Neuronal stem cell (in vitro differentiated cells): ENCODE measurements at regions not wholly inside any gene's neighbourhood (a gene's known extent, or its start where the extent isn't known, plus 50 kb on each side); places are given as distances from the start of the nearest gene placed in this dataset.

Source experiments
- DNase-seq: peaks from one replicate; pipeline ENCODE4 v3.0.0-alpha.2; 2013; ENCODE audit warnings: low spot score
- H2AFZ ChIP-seq: one replicate; pipeline ENCODE4 v1.6.1; 2013; ENCODE audit warnings: mild to moderate bottlenecking, low read length, inconsistent platforms
- H2AK5ac ChIP-seq: 2 replicates; pipeline ENCODE4 v1.6.1; 2013; ENCODE audit warnings: low read depth, mild to moderate bottlenecking, inconsistent platforms, low read length, moderate library complexity, mixed read lengths
- H2BK120ac ChIP-seq: 2 replicates; pipeline ENCODE4 v1.6.1; 2013; ENCODE audit warnings: low read depth, mild to moderate bottlenecking, inconsistent platforms, low read length, moderate library complexity, mixed read lengths
- H2BK12ac ChIP-seq: one replicate; pipeline ENCODE4 v1.6.1; 2013; ENCODE audit warnings: low read length, inconsistent platforms
- H2BK15ac ChIP-seq: 2 replicates; pipeline ENCODE4 v1.6.1; 2013; ENCODE audit warnings: mild to moderate bottlenecking, low read length, inconsistent platforms, mixed read lengths
- H2BK5ac ChIP-seq: one replicate; pipeline ENCODE4 v1.6.1; 2013; ENCODE audit warnings: inconsistent platforms, mild to moderate bottlenecking, low read length, moderate library complexity
- H3K14ac ChIP-seq: one replicate; pipeline ENCODE4 v1.6.1; 2013; ENCODE audit warnings: low read length, inconsistent platforms
- H3K18ac ChIP-seq: 2 replicates; pipeline ENCODE4 v1.6.1; 2013; ENCODE audit warnings: low read length, inconsistent platforms
- H3K23ac ChIP-seq: 2 replicates; pipeline ENCODE4 v1.6.1; 2013; ENCODE audit warnings: low read depth, mild to moderate bottlenecking, mixed read lengths, low read length, inconsistent platforms; ENCODE audit not compliant: poor library complexity
- H3K27ac ChIP-seq: replicated peaks from 3 replicates; pipeline ENCODE4 v1.5.1; 2013; ENCODE audit warnings: low read length, inconsistent platforms
- H3K27me3 ChIP-seq, 3 experiments: 2 replicates each; pipeline ENCODE4 v1.6.1; 2013; ENCODE audit warnings: low read length in 3 of 3, mild to moderate bottlenecking in 2 of 3, inconsistent platforms in 1 of 3, low read depth in 1 of 3, mixed read lengths in 1 of 3, moderate library complexity in 1 of 3; ENCODE audit not compliant: control insufficient read depth in 3 of 3, insufficient read depth in 3 of 3
- H3K36me3 ChIP-seq, 2 donors: replicated peaks in 1 of 2; 2 replicates each; pipeline ENCODE4 v1.6.1; 2013; ENCODE audit warnings: low read length in 2 of 2; ENCODE audit not compliant: control insufficient read depth in 2 of 2, insufficient read depth in 2 of 2
- H3K4ac ChIP-seq: 2 replicates; pipeline ENCODE4 v1.6.1; 2013; ENCODE audit warnings: inconsistent platforms, mild to moderate bottlenecking, low read length, moderate library complexity
- H3K4me1 ChIP-seq, 2 donors: 1 replicate in 1 of 2; 2 replicates in 1 of 2; pipeline ENCODE4 v1.6.1; 2013; ENCODE audit warnings: low read length in 2 of 2, low read depth in 1 of 2; ENCODE audit not compliant: control insufficient read depth in 2 of 2, insufficient read depth in 1 of 2
- H3K4me2 ChIP-seq: one replicate; pipeline ENCODE4 v1.6.1; 2013; ENCODE audit warnings: mild to moderate bottlenecking, low read length, inconsistent platforms; ENCODE audit not compliant: insufficient read depth, poor library complexity, severe bottlenecking
- H3K4me3 ChIP-seq, 2 donors: 2 replicates each; pipeline ENCODE4 v1.5.1; 2013; ENCODE audit warnings: low read length in 2 of 2, mild to moderate bottlenecking in 2 of 2, inconsistent platforms in 1 of 2, moderate library complexity in 1 of 2
- H3K79me1 ChIP-seq: one replicate; pipeline ENCODE4 v1.6.1; 2013; ENCODE audit warnings: low read depth, mild to moderate bottlenecking, inconsistent platforms, low read length, moderate library complexity
- H3K9ac ChIP-seq: one replicate; pipeline ENCODE4 v1.6.1; 2013; ENCODE audit warnings: mild to moderate bottlenecking, low read depth, low read length, inconsistent platforms; ENCODE audit not compliant: poor library complexity
- H3K9me3 ChIP-seq, 2 donors: replicated peaks in 1 of 2; 2 replicates each; pipeline versions ENCODE3 to v1.6.1; 2013; ENCODE audit warnings: low read length in 2 of 2, mild to moderate bottlenecking in 2 of 2, inconsistent platforms in 1 of 2, low read depth in 1 of 2, mixed read lengths in 1 of 2, moderate library complexity in 1 of 2; ENCODE audit not compliant: control insufficient read depth in 2 of 2, insufficient read depth in 1 of 2
- H4K8ac ChIP-seq: one replicate; pipeline ENCODE4 v1.6.1; 2013; ENCODE audit warnings: low read depth, mild to moderate bottlenecking, inconsistent platforms, low read length, moderate library complexity
- H4K91ac ChIP-seq: one replicate; pipeline ENCODE4 v1.6.1; 2013; ENCODE audit warnings: low read length, low read depth, mild to moderate bottlenecking, inconsistent platforms; ENCODE audit not compliant: poor library complexity
- WGBS, 2 donors: extraction: QIAGEN DNeasy Blood & Tissue Kit; methylation state at CpG; one replicate each; pipeline ENCODE4 v1.1.7; 2013; ENCODE audit warnings: missing lambda C conversion rate in 2 of 2, mixed read lengths in 1 of 2; ENCODE audit not compliant: insufficient read length in 2 of 2, insufficient replicate concordance in 1 of 2; ENCODE audit errors: extremely low coverage in 2 of 2; 5-methylcytosine and 5-hydroxymethylcytosine counted together

DNA sequence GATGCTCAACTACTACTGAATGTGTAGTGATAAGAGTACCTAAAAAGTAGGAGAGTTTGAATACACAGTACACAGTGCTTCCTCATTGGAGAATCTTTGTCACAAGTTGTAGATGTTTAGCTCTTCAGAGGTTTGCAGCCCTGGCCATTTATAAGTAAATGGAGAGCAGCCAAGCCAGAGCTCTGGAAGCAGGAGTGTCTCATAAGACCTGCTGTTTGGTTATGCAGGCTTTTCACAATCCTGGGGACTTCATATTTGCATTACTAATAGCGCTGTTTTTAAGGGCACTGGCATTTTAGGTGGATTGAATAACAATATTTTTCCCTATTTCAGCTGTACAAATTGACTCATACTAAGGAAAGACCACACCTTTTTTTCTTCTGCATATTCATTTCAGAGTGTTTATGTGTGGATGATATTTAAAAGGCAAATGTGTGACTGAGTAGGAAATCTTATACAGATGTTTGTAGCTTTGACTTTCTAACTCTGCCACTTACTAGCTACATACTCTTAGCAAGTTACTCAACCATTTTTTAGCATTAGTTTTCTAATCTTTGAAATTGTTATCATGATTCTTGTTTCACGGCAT, 730.5 kb upstream of the MAP3K7 start:
- H2BK5ac ChIP-seq = no peak overlapping the region
- no peaks in the 10 kb centered on the region for H3K27me3 ChIP-seq
- H3K79me1 ChIP-seq = no peaks in the 10 kb centered on the region
- no peak overlapping the region for H3K4ac ChIP-seq
- no peak overlapping the region for H4K91ac ChIP-seq
- H4K8ac ChIP-seq = no peak overlapping the region
- H3K14ac ChIP-seq = no peak overlapping the region
- no peak overlapping the region for H3K9ac ChIP-seq
- H3K4me2 ChIP-seq = no peak overlapping the region
- H3K9me3 ChIP-seq = no peaks in the 10 kb centered on the region
- no peak overlapping the region for H2AK5ac ChIP-seq
- H3K4me1 ChIP-seq = no peaks in the 10 kb centered on the region
- no peak overlapping the region for H2BK15ac ChIP-seq
- no peak overlapping the region for H3K23ac ChIP-seq
- H2AFZ ChIP-seq = no peak overlapping the region
- no peak overlapping the region for H2BK120ac ChIP-seq
- no peak overlapping the region for H2BK12ac ChIP-seq
- no peak overlapping the region for H3K4me3 ChIP-seq
- no peak overlapping the region for H3K18ac ChIP-seq
- no CpG with 5 or more reads among the region's 2 CpGs for WGBS, 2 donors
- H3K36me3 ChIP-seq = no peaks in the 10 kb centered on the region
- H3K27ac ChIP-seq = no peak overlapping the region
- no peak for DNase-seq

GRCh38 chr6:91310178-91310577, 723.3 kb upstream of the MAP3K7 start:
- H3K14ac ChIP-seq = no peak overlapping the region
- no peak overlapping the region for H3K9ac ChIP-seq
- H3K79me1 ChIP-seq = no peaks in the 10 kb centered on the region
- H3K4ac ChIP-seq = no peak overlapping the region
- H2BK5ac ChIP-seq = no peak overlapping the region
- no peak overlapping the region for H2AK5ac ChIP-seq
- no peak overlapping the region for H2AFZ ChIP-seq
- H3K27ac ChIP-seq = no peak overlapping the region
- WGBS, 2 donors = no CpG with 5 or more reads among the region's 6 CpGs
- H3K27me3 ChIP-seq = no peaks in the 10 kb centered on the region
- H3K4me3 ChIP-seq = no peak overlapping the region
- no peak overlapping the region for H4K91ac ChIP-seq
- H3K18ac ChIP-seq = no peak overlapping the region
- H2BK12ac ChIP-seq = no peak overlapping the region
- no peaks in the 10 kb centered on the region for H3K36me3 ChIP-seq
- H3K23ac ChIP-seq = no peak overlapping the region
- H3K9me3 ChIP-seq = no peaks in the 10 kb centered on the region
- no peak overlapping the region for H2BK15ac ChIP-seq
- H3K4me1 ChIP-seq = no peaks in the 10 kb centered on the region
- H2BK120ac ChIP-seq = no peak overlapping the region
- no peak overlapping the region for H3K4me2 ChIP-seq
- no peak overlapping the region for H4K8ac ChIP-seq
- DNase-seq = no peak

DNA sequence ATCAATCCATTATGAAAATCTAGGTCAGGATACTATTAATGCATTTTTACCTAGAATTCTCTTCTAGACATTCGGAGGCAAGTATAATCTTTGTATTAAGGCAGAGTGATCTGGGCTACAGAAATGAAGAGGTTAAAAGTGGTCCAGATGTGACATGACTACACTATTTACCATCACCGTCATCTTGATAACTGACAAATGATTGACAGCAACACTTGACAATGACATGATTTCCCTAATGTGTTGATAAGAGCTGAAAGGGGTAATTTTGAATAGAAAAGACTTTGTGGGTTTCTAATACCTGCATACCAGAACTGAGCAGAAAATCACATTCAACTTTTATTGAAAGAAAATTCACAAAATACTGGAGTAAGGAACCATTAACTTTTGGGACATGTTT, 718.9 kb upstream of the MAP3K7 start:
- no peak overlapping the region for H4K8ac ChIP-seq
- H3K27ac ChIP-seq = no peak overlapping the region
- H3K9ac ChIP-seq = no peak overlapping the region
- no peak overlapping the region for H3K4ac ChIP-seq
- no peak overlapping the region for H3K4me3 ChIP-seq
- no peaks in the 10 kb centered on the region for H3K4me1 ChIP-seq
- H3K79me1 ChIP-seq = no peaks in the 10 kb centered on the region
- no peak overlapping the region for H2BK5ac ChIP-seq
- H2BK120ac ChIP-seq = no peak overlapping the region
- no peak overlapping the region for H2BK12ac ChIP-seq
- no peak overlapping the region for H2AK5ac ChIP-seq
- H3K14ac ChIP-seq = no peak overlapping the region
- no peaks in the 10 kb centered on the region for H3K9me3 ChIP-seq
- H3K36me3 ChIP-seq = no peaks in the 10 kb centered on the region
- DNase-seq = no peak
- no peak overlapping the region for H2BK15ac ChIP-seq
- no peak overlapping the region for H3K23ac ChIP-seq
- H2AFZ ChIP-seq = no peak overlapping the region
- H3K27me3 ChIP-seq = peaks cover 0 to 5% (median 3%) of the 10 kb centered on the region in 3 experiments
- H3K18ac ChIP-seq = no peak overlapping the region
- WGBS, 2 donors = no CpG with 5 or more reads among the region's 2 CpGs
- H3K4me2 ChIP-seq = no peak overlapping the region
- no peak overlapping the region for H4K91ac ChIP-seq

- no peak overlapping the region for H3K9ac ChIP-seq
- H2BK15ac ChIP-seq = no peak overlapping the region
- no peak overlapping the region for H3K4me3 ChIP-seq
- no peak overlapping the region for H3K23ac ChIP-seq
- H3K9me3 ChIP-seq = no peaks in the 10 kb centered on the region
- no peak overlapping the region for H3K14ac ChIP-seq
- H2BK5ac ChIP-seq = no peak overlapping the region
- H3K27me3 ChIP-seq = peaks cover 0 to 12% (median 3%) of the 10 kb centered on the region in 3 experiments
- no peak overlapping the region for H2BK120ac ChIP-seq
- no peak overlapping the region for H3K27ac ChIP-seq
- H2BK12ac ChIP-seq = no peak overlapping the region
- no peak overlapping the region for H2AK5ac ChIP-seq
- no peaks in the 10 kb centered on the region for H3K4me1 ChIP-seq
- no peak overlapping the region for H2AFZ ChIP-seq
- H4K8ac ChIP-seq = no peak overlapping the region
- H3K36me3 ChIP-seq = no peaks in the 10 kb centered on the region
- no peak overlapping the region for H3K4me2 ChIP-seq
- no peak overlapping the region for H3K4ac ChIP-seq
- H3K79me1 ChIP-seq = no peaks in the 10 kb centered on the region
- no peak overlapping the region for H3K18ac ChIP-seq
- no CpG with 5 or more reads among the region's 3 CpGs for WGBS, 2 donors
- H4K91ac ChIP-seq = no peak overlapping the region
- no peak for DNase-seq
These were observed 717.6 kb upstream of the MAP3K7 start for GRCh38 chr6:91304521-91304920.
